ENCODE measurements at regions not wholly inside any gene's neighbourhood (a gene's known extent, or its start where the extent isn't known, plus 50 kb on each side); places are given as distances from the start of the nearest gene placed in this dataset.

DNA sequence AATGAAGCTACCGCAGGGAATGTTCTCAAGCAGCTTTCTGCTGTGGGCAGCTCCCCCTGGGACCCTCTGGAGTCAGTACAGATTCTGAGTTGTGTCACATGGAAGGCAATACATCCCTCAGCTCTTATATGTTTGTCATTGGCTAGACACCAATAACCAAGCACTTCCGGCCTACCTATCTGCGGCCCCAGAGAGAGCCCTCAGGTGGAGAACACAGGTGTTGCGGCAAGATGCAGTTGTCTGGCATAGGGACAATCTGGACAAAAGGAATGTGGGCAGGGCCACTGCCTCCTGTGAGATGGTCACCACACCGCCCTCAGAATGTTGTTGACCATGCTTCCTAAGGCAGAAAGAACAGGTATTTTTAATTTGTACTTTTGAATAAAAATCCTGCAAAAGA, 118.7 kb downstream of the BRMS1L start:
- no peak overlapping the region for H3K4me3 ChIP-seq
- no peaks in the 10 kb centered on the region for H3K4me1 ChIP-seq
- no peaks in the 10 kb centered on the region for H3K9me3 ChIP-seq
- no peaks in the 10 kb centered on the region for H3K27me3 ChIP-seq
- H3K36me3 ChIP-seq, result no peaks in the 10 kb centered on the region
- intact Hi-C loops (cut with DNase I; ENCODE audit: low total_unique reads), result no loop called here
- no peak overlapping the region for H3K27ac ChIP-seq
- TF ChIP-seq POLR2A (IDR thresholded peaks at IDR 0.05), result no peak
- TF ChIP-seq, protein P1, sequence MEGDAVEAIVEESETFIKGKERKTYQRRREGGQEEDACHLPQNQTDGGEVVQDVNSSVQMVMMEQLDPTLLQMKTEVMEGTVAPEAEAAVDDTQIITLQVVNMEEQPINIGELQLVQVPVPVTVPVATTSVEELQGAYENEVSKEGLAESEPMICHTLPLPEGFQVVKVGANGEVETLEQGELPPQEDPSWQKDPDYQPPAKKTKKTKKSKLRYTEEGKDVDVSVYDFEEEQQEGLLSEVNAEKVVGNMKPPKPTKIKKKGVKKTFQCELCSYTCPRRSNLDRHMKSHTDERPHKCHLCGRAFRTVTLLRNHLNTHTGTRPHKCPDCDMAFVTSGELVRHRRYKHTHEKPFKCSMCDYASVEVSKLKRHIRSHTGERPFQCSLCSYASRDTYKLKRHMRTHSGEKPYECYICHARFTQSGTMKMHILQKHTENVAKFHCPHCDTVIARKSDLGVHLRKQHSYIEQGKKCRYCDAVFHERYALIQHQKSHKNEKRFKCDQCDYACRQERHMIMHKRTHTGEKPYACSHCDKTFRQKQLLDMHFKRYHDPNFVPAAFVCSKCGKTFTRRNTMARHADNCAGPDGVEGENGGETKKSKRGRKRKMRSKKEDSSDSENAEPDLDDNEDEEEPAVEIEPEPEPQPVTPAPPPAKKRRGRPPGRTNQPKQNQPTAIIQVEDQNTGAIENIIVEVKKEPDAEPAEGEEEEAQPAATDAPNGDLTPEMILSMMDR (IDR thresholded peaks at IDR 0.05), result no peak
- TF ChIP-seq POLR2AphosphoS5 (IDR thresholded peaks at IDR 0.05), result no peak
- no peak for DNase-seq (ENCODE audit: low spot score in 2 of 2)

DNA sequence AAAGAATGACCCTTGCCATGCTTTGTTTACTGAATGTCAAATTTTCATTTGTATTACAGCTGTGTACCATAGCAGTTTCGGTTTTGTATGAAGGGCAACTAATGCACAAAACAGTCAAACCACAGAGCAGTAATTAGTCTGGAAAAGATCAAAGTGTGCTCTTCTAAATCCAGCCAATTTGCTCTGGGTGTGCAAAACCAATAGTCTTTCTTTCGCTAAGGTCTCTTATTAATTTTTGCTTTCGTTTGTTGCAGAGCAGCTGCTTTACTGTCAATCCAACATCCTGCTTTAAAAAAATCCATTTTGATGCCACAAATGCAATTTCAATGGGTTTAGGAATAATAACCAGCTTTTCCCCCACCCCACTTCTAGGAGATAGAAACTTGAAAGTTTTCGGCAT, 114.2 kb downstream of the BRMS1L start:
- Histone ChIP-seq H3K27ac (no peak overlapping the region), H3K4me1 (no peaks in the 10 kb centered on the region), H3K4me3 (no peak overlapping the region), H3K36me3 (no peaks in the 10 kb centered on the region), H3K9me3 (no peaks in the 10 kb centered on the region), H3K27me3 (no peaks in the 10 kb centered on the region)
- no peak for DNase-seq (ENCODE audit: low spot score in 2 of 2)
- TF ChIP-seq, protein P1 (IDR thresholded peaks at IDR 0.05), result no peak
- TF ChIP-seq POLR2A (IDR thresholded peaks at IDR 0.05), result no peak
- no peak for TF ChIP-seq POLR2AphosphoS5 (IDR thresholded peaks at IDR 0.05)
- intact Hi-C loops (cut with DNase I; ENCODE audit: low total_unique reads), result no loop called here

DNA sequence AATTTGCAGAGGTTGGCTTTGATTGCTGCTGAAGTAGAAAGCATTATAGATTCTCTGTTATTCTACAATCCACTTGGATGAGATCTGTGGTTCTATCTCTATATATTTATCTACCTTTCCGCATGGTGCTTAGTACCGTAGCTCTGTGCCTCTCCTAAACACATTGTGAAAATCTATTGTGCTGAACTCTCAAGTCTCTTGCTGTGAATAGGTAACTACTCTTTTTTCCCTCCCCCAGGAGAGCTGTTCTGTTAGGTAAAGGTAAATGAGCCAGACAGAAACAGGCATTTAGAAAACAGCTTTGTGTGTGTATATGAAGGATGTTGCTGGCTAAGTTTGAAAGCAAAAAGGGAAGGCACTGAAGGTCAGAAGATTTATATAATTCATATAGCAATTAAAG, 112.6 kb downstream of the BRMS1L start:
- Histone ChIP-seq H3K4me1 (no peaks in the 10 kb centered on the region), H3K27ac (no peak overlapping the region), H3K36me3 (no peaks in the 10 kb centered on the region), H3K9me3 (no peaks in the 10 kb centered on the region), H3K4me3 (no peak overlapping the region), H3K27me3 (no peaks in the 10 kb centered on the region)
- no peak for TF ChIP-seq POLR2AphosphoS5 (IDR thresholded peaks at IDR 0.05)
- TF ChIP-seq, protein P1 (IDR thresholded peaks at IDR 0.05), result no peak
- TF ChIP-seq POLR2A (IDR thresholded peaks at IDR 0.05), result no peak
- DNase-seq (ENCODE audit: low spot score in 2 of 2), result no peak
- intact Hi-C loops (cut with DNase I; ENCODE audit: low total_unique reads), result no loop called here

DNA sequence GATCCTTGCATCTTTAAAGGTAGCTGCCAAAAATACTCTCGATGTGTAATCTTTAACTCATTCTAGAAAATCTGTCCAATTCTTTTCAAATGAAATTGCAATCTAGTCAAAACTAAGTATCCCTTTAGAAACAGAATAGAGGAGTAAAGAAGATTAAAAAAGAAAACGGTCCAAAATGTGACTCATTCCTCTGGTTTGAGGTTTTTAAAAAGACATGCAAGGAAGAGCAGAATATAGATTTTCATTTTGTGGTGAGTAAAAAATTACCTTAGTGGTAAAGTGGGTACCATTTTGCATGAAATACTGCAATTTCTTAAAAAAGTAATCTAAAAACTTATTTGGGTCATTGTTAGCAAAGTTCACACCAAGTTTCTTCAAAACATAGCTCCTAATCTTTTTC, 108.4 kb downstream of the BRMS1L start:
- Histone ChIP-seq H3K36me3 (no peaks in the 10 kb centered on the region), H3K9me3 (no peaks in the 10 kb centered on the region), H3K4me3 (no peak overlapping the region), H3K27me3 (no peaks in the 10 kb centered on the region), H3K4me1 (no peaks in the 10 kb centered on the region), H3K27ac (no peak overlapping the region)
- TF ChIP-seq POLR2A (IDR thresholded peaks at IDR 0.05) (no peak), POLR2AphosphoS5 (IDR thresholded peaks at IDR 0.05) (no peak)
- TF ChIP-seq, protein P1 (IDR thresholded peaks at IDR 0.05), result no peak
- DNase-seq (ENCODE audit: low spot score in 2 of 2), result no peak
- intact Hi-C loops (cut with DNase I; ENCODE audit: low total_unique reads), result no loop called here

DNA sequence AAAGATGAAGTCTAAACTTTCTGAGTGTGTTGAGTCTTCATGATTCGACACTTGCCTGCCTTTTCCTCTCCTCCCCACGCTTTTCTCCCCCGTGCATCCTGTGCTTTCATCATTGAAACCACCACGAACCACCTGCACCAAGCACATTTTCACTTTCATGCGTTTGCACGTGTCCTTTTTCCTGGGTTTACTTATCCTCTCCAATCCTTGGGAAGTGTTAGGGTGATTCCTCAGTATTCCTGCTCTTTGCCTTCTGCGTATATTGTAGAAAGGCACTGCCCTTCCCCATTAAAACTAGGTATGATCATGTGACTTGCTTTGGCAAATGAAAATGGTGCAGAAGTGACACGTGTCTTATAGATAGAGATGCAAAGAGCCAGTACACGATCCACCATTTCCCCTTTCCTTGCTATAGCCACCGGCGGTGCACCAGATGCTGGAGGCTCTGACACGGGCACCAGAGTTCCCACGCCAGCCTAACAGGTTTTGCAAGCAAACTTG, 106.6 kb downstream of the BRMS1L start:
- Histone ChIP-seq H3K9me3 (no peaks in the 10 kb centered on the region), H3K4me3 (no peak overlapping the region), H3K27me3 (no peaks in the 10 kb centered on the region), H3K36me3 (no peaks in the 10 kb centered on the region), H3K27ac (no peak overlapping the region), H3K4me1 (no peaks in the 10 kb centered on the region)
- DNase-seq (ENCODE audit: low spot score in 2 of 2), result no peak
- TF ChIP-seq POLR2A (IDR thresholded peaks at IDR 0.05) (no peak), POLR2AphosphoS5 (IDR thresholded peaks at IDR 0.05) (no peak)
- TF ChIP-seq, protein P1 (IDR thresholded peaks at IDR 0.05), result no peak
- intact Hi-C loops (cut with DNase I; ENCODE audit: low total_unique reads), result no loop called here

All from breast epithelium (tissue), 4 donors.